H1 (cell line): ENCODE measurements at regions not wholly inside any gene's neighbourhood (a gene's known extent, or its start where the extent isn't known, plus 50 kb on each side); places are given as distances from the start of the nearest gene placed in this dataset.

Source experiments
- CTCF ChIA-PET: fragments of 300-600 bp; sonication (Branson Sonifier 250); formaldehyde crosslinking; loops from one replicate; lab custom pipeline; 2021; ENCODE audit not compliant: partially characterized antibody; lab: Charles Lee
- POLR2A ChIA-PET: fragments of 300-600 bp; sonication (Branson Sonifier 250); formaldehyde crosslinking; loops from one replicate; lab custom pipeline; 2021; ENCODE audit warnings: inconsistent platforms; ENCODE audit not compliant: partially characterized antibody; lab: Charles Lee
- DNase-seq, 2 experiments: peaks; one replicate each; pipeline versions ENCODE4 v3.0.0 to v3.0.0-alpha.2; 2010 to 2022; ENCODE audit warnings: low spot score in 2 of 2, low read depth in 1 of 2, mixed read lengths in 1 of 2
- FAIRE-seq: peaks from 2 replicates; lab custom pipeline; 2011; peaks lifted over from hg19 to GRCh38; lab: Jason Lieb, UNC
- H2AFZ ChIP-seq: 2 replicates; pipeline ENCODE4 v1.8.1; 2012; ENCODE audit warnings: low read length, inconsistent platforms
- H2AK5ac ChIP-seq: 2 replicates; pipeline ENCODE4 v1.6.1; 2013; ENCODE audit warnings: low read depth, low read length
- H2BK120ac ChIP-seq: replicated peaks from 2 replicates; pipeline ENCODE3; 2013; ENCODE audit warnings: low read depth, low read length, inconsistent platforms
- H2BK12ac ChIP-seq: 2 replicates; pipeline ENCODE4 v1.6.1; 2013; ENCODE audit warnings: low read depth, low read length
- H2BK15ac ChIP-seq: 2 replicates; pipeline ENCODE4 v1.6.1; 2013; ENCODE audit warnings: low read length
- H2BK20ac ChIP-seq: 2 replicates; pipeline ENCODE4 v1.6.1; 2013; ENCODE audit warnings: low read length
- H2BK5ac ChIP-seq: 2 replicates; pipeline ENCODE4 v1.6.1; 2013; ENCODE audit warnings: low read depth, low read length
- H3K14ac ChIP-seq: 2 replicates; pipeline ENCODE4 v1.6.1; 2013; ENCODE audit warnings: inconsistent platforms; ENCODE audit not compliant: insufficient read length
- H3K18ac ChIP-seq: 2 replicates; pipeline ENCODE4 v1.6.1; 2013; ENCODE audit warnings: low read length; ENCODE audit errors: extremely low read depth
- H3K23ac ChIP-seq: 2 replicates; pipeline ENCODE4 v1.6.1; 2013; ENCODE audit warnings: inconsistent platforms; ENCODE audit not compliant: insufficient read length
- H3K23me2 ChIP-seq: 2 replicates; pipeline ENCODE4 v1.6.1; 2013; ENCODE audit warnings: low read depth, low read length
- H3K27ac ChIP-seq: 2 replicates; pipeline ENCODE4 v1.6.1; 2011; ENCODE audit warnings: low read depth, low read length, inconsistent platforms
- H3K27me3 ChIP-seq, 4 experiments: replicated peaks in 1 of 4; 1 replicate in 1 of 4; 2 replicates in 3 of 4; pipeline versions ENCODE4 v1.6.1 to v1.8.1; 2011 to 2013; ENCODE audit warnings: low read length in 3 of 4, mild to moderate bottlenecking in 3 of 4, inconsistent platforms in 2 of 4, mixed read lengths in 2 of 4, moderate library complexity in 1 of 4; ENCODE audit not compliant: control insufficient read depth in 3 of 4, insufficient read depth in 3 of 4; ENCODE audit errors: extremely low read depth in 1 of 4
- H3K36me3 ChIP-seq, 4 experiments: 2 replicates each; pipeline versions ENCODE4 v1.6.1 to v1.8.1; 2011 to 2013; ENCODE audit warnings: mild to moderate bottlenecking in 4 of 4, low read length in 3 of 4, moderate library complexity in 2 of 4, control low read depth in 1 of 4, inconsistent platforms in 1 of 4; ENCODE audit not compliant: insufficient read depth in 4 of 4, control insufficient read depth in 2 of 4
- H3K4ac ChIP-seq: replicated peaks from 2 replicates; pipeline ENCODE3; 2013; ENCODE audit warnings: low read length, low read depth, mixed read lengths, inconsistent platforms; ENCODE audit not compliant: insufficient read length
- H3K4me1 ChIP-seq, 4 experiments: replicated peaks in 1 of 4; 1 replicate in 1 of 4; 2 replicates in 3 of 4; pipeline versions ENCODE4 v1.6.1 to v1.8.1; 2011 to 2013; ENCODE audit warnings: low read length in 3 of 4, inconsistent platforms in 2 of 4, mixed read lengths in 1 of 4; ENCODE audit not compliant: insufficient read depth in 4 of 4, control insufficient read depth in 3 of 4
- H3K4me2 ChIP-seq, 2 experiments: 2 replicates each; pipeline versions ENCODE4 v1.6.1 to v1.8.1; 2011 to 2013; ENCODE audit warnings: low read depth in 2 of 2, low read length in 2 of 2, control low read depth in 1 of 2, inconsistent platforms in 1 of 2, mild to moderate bottlenecking in 1 of 2; ENCODE audit not compliant: insufficient read depth in 1 of 2
- H3K4me3 ChIP-seq, 4 experiments: fragments of 200-600, 300-600 bp in 1 of 4; sonication (generic), shearing (Covaris generic), sonication (Bioruptor Twin) in 1 of 4; 2 replicates each; pipeline versions ENCODE4 v1.5.1 to v1.8.1; 2011 to 2016; ENCODE audit warnings: low read length in 4 of 4, low read depth in 3 of 4, control low read depth in 2 of 4, inconsistent platforms in 2 of 4, mild to moderate bottlenecking in 2 of 4, mixed read lengths in 1 of 4, moderate library complexity in 1 of 4; ENCODE audit not compliant: insufficient read depth in 2 of 4; ENCODE audit errors: extremely low read depth in 1 of 4
- H3K56ac ChIP-seq: replicated peaks from 2 replicates; pipeline ENCODE3; 2013; ENCODE audit warnings: low read depth, mild to moderate bottlenecking, mixed read lengths, low read length, inconsistent platforms; ENCODE audit not compliant: insufficient read length
- H3K79me1 ChIP-seq: 2 replicates; pipeline ENCODE4 v1.6.1; 2013; ENCODE audit warnings: low read depth, low read length, control low read depth
- H3K79me2 ChIP-seq, 2 experiments: 2 replicates each; pipeline versions ENCODE4 v1.6.1 to v1.8.1; 2012 to 2013; ENCODE audit warnings: low read length in 2 of 2, mild to moderate bottlenecking in 2 of 2, inconsistent platforms in 1 of 2; ENCODE audit not compliant: insufficient read depth in 2 of 2, control insufficient read depth in 1 of 2
- H3K9ac ChIP-seq, 4 experiments: replicated peaks in 1 of 4; 1 replicate in 1 of 4; 2 replicates in 3 of 4; pipeline versions ENCODE4 v1.6.1 to v1.8.1; 2011 to 2013; ENCODE audit warnings: low read depth in 3 of 4, low read length in 3 of 4, control low read depth in 2 of 4, mild to moderate bottlenecking in 2 of 4, moderate library complexity in 2 of 4, inconsistent platforms in 1 of 4; ENCODE audit errors: extremely low read depth in 1 of 4
- H3K9me3 ChIP-seq, 2 experiments: 2 replicates each; pipeline versions ENCODE4 v1.6.1 to v1.8.1; 2012 to 2013; ENCODE audit warnings: mild to moderate bottlenecking in 2 of 2, moderate library complexity in 2 of 2, control low read depth in 1 of 2, inconsistent platforms in 1 of 2, low read depth in 1 of 2, low read length in 1 of 2, mixed read lengths in 1 of 2; ENCODE audit not compliant: insufficient read depth in 2 of 2
- H4K20me1 ChIP-seq, 2 experiments: replicated peaks in 1 of 2; 2 replicates each; pipeline versions ENCODE3 to v1.8.1; 2011 to 2013; ENCODE audit warnings: inconsistent platforms in 2 of 2, low read length in 2 of 2, mild to moderate bottlenecking in 1 of 2; ENCODE audit not compliant: insufficient read depth in 2 of 2, control insufficient read depth in 1 of 2
- H4K5ac ChIP-seq: 2 replicates; pipeline ENCODE4 v1.6.1; 2013; ENCODE audit warnings: low read length, low read depth, mixed read lengths, inconsistent platforms; ENCODE audit not compliant: insufficient read length
- H4K8ac ChIP-seq: 2 replicates; pipeline ENCODE4 v1.8.0; 2013; ENCODE audit warnings: mild to moderate bottlenecking, moderate library complexity, low read length, inconsistent platforms; ENCODE audit not compliant: insufficient read depth; ENCODE audit errors: extremely low read depth
- H4K91ac ChIP-seq: replicated peaks from 2 replicates; pipeline ENCODE3; 2013; ENCODE audit warnings: low read length, mixed read lengths, inconsistent platforms; ENCODE audit not compliant: insufficient read length
- EGR1 ChIP-seq: IDR thresholded peaks from 2 replicates; pipeline ENCODE4 v1.6.1; 2011; ENCODE audit warnings: low read depth, low read length, borderline replicate concordance
- MAFK ChIP-seq: IDR thresholded peaks from 2 replicates; pipeline ENCODE4 v1.6.1; 2012; ENCODE audit warnings: low read depth, mild to moderate bottlenecking, improper control_type of control experiment, low read length
- NRF1 ChIP-seq: IDR thresholded peaks from 2 replicates; pipeline ENCODE4 v1.6.1; 2011; ENCODE audit warnings: mild to moderate bottlenecking, low read depth, low read length, improper control_type of control experiment
- SIRT6 ChIP-seq: IDR thresholded peaks from one replicate; pipeline ENCODE4 v1.7.1; 2012; ENCODE audit warnings: low read length, inconsistent platforms
- SP1 ChIP-seq: IDR thresholded peaks from 2 replicates; pipeline ENCODE4 v1.6.1; 2011; ENCODE audit warnings: low read depth, low read length
- TEAD4 ChIP-seq: IDR thresholded peaks from 2 replicates; pipeline ENCODE4 v1.6.1; 2012; ENCODE audit warnings: low read depth, low read length, inconsistent platforms, mixed read lengths
- WGBS, 2 experiments: shearing (Covaris generic) in 1 of 2; methylation state at CpG; one replicate each; pipeline versions ENCODE4 v1.1.6 to v1.1.7; 2013 to 2015; ENCODE audit warnings: low lambda C conversion rate in 2 of 2, mixed read lengths in 2 of 2, inconsistent platforms in 1 of 2, low coverage in 1 of 2, missing lambda C conversion rate in 1 of 2; ENCODE audit not compliant: insufficient replicate concordance in 2 of 2, insufficient coverage in 1 of 2, insufficient read length in 1 of 2; ENCODE audit errors: extremely low coverage in 1 of 2, missing lambda C conversion rate in 1 of 2; 5-methylcytosine and 5-hydroxymethylcytosine counted together

DNA sequence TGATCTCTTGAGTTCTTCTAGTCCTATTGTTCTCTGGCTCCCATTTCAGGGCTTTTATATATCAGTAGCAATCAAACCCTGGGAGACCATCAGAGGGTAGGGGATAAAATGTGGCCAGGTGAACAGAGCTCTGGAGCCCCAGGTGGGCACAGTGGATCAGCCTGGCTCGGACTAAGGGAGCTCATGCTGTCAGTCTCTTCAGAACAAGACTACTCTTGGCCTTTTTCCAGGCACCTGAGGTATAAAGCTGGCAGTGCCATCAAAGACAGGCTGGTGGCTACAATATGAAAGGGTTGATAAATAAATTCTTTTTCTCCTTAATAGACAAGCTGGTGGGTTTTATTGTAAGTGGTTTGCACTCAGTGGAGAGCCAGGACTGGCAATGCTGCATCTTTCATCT is 160.0 kb upstream of the CCL2 start:
- POLR2A ChIA-PET = no interaction called here
- no peak overlapping the region for H3K4ac ChIP-seq
- no peak overlapping the region for H2BK20ac ChIP-seq
- no peak overlapping the region for H3K27ac ChIP-seq
- H2BK5ac ChIP-seq = no peak overlapping the region
- FAIRE-seq (no peak), DNase-seq (no peak)
- H2BK12ac ChIP-seq = no peak overlapping the region
- no peak for TF ChIP-seq MAFK
- no peak for TF ChIP-seq SP1
- no peak for TF ChIP-seq EGR1
- no peak for TF ChIP-seq NRF1
- TF ChIP-seq SIRT6 = no peak
- TF ChIP-seq TEAD4 = no peak
- no peak overlapping the region for H2BK15ac ChIP-seq
- H3K23ac ChIP-seq = no peak overlapping the region
- no peak overlapping the region for H3K4me2 ChIP-seq
- no peak overlapping the region for H4K8ac ChIP-seq
- H3K23me2 ChIP-seq = no peaks in the 10 kb centered on the region
- H3K27me3 ChIP-seq = no peaks in the 10 kb centered on the region
- H2BK120ac ChIP-seq = no peak overlapping the region
- H4K91ac ChIP-seq = no peak overlapping the region
- H3K9ac ChIP-seq = no peak overlapping the region
- H2AFZ ChIP-seq = no peak overlapping the region
- no peaks in the 10 kb centered on the region for H3K36me3 ChIP-seq
- H3K56ac ChIP-seq = no peak overlapping the region
- peaks cover 0 to under 1% (median 0%) of the 10 kb centered on the region in 4 experiments; a peak in 1 of 7 replicates for H3K4me1 ChIP-seq
- H4K20me1 ChIP-seq = no peaks in the 10 kb centered on the region
- no peak overlapping the region for H3K4me3 ChIP-seq
- H3K79me1 ChIP-seq = no peaks in the 10 kb centered on the region
- CTCF ChIA-PET = interaction anchor here (0.9 to 1.4 kb wide), 3 partner anchors 51 to 266 kb away, joined by 3 to 8 read pairs (median 3); no protein-coding TSS in a partner anchor
- WGBS, 2 experiments = 90% methylated on average over 1 of the region's 1 CpG; no CpG with 5 or more reads in 1 of the 2 experiments
- no peak overlapping the region for H4K5ac ChIP-seq
- H3K9me3 ChIP-seq = peaks cover under 1 to 3% of the 10 kb centered on the region in 2 experiments; a peak in 2 of 4 replicates
- H3K79me2 ChIP-seq = no peaks in the 10 kb centered on the region
- H2AK5ac ChIP-seq = no peak overlapping the region
- no peak overlapping the region for H3K14ac ChIP-seq
- no peak overlapping the region for H3K18ac ChIP-seq
